ENCODE measurements at regions not wholly inside any gene's neighbourhood (a gene's known extent, or its start where the extent isn't known, plus 50 kb on each side); places are given as distances from the start of the nearest gene placed in this dataset.

GRCh38 chr13:74449811-74450524 lies 315.8 kb upstream of the KLF12 start:
- ChIA-PET CTCF (no interaction called here), POLR2A (no interaction called here)
- Mint-ChIP-seq H3K4me1 (no peaks in the 10 kb centered on the region), H3K9me3 (peaks cover 5% of the 10 kb centered on the region), H3K36me3 (ENCODE audit: low read depth) (no peaks in the 10 kb centered on the region), H3K27me3 (no peaks in the 10 kb centered on the region), H3K4me3 (no peak overlapping the region), H3K27ac (no peak overlapping the region)
- DNase-seq, result no peak

DNA sequence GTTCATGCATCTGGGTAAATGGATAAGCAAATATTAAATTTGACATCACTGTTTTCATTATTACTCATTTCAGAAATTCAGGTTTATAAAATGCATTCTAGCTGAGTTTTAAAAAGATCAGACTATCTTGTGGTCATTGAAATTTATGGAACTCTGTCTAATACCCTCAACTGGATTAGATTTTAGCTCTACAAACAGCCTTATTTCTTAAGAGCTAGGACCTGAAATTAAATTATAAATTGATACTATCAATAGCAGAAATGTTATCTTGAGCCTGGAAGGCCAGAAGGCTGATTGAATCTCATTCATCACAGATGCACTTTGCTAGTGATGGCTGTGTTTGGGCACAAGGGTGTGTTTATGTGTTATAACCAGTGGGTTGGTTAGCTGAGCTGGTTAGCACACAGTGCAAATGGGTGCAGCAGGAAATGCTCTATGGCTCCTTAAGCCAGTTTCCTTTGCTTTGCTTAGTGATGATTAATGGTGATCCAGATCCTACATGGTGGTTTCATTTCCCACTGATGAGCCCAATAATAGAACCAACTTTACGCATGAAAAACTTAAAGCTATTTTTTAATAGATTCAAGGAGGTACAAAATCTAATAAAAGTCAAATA lies 310.8 kb upstream of the KLF12 start:
- H3K27me3 Mint-ChIP-seq, result no peaks in the 10 kb centered on the region
- CTCF ChIA-PET, result interaction anchor here (0.7 kb wide), 1 partner anchor 158 kb away, joined by 3 read pairs; no protein-coding TSS in a partner anchor
- POLR2A ChIA-PET, result no interaction called here
- peaks cover 5% of the 10 kb centered on the region for H3K9me3 Mint-ChIP-seq
- no peak for DNase-seq
- no peak overlapping the region for H3K4me3 Mint-ChIP-seq
- no peaks in the 10 kb centered on the region for H3K4me1 Mint-ChIP-seq
- H3K36me3 Mint-ChIP-seq (ENCODE audit: low read depth), result no peaks in the 10 kb centered on the region
- no peak overlapping the region for H3K27ac Mint-ChIP-seq

- H3K27ac Mint-ChIP-seq, result no peak overlapping the region
- ChIA-PET CTCF (no interaction called here), POLR2A (no interaction called here)
- no peak for DNase-seq
- H3K9me3 Mint-ChIP-seq, result peaks cover 5% of the 10 kb centered on the region
- H3K36me3 Mint-ChIP-seq (ENCODE audit: low read depth), result no peaks in the 10 kb centered on the region
- no peaks in the 10 kb centered on the region for H3K4me1 Mint-ChIP-seq
- H3K27me3 Mint-ChIP-seq, result no peaks in the 10 kb centered on the region
- H3K4me3 Mint-ChIP-seq, result no peak overlapping the region
These were observed 310.0 kb upstream of the KLF12 start for GRCh38 chr13:74444161-74444571.

DNA sequence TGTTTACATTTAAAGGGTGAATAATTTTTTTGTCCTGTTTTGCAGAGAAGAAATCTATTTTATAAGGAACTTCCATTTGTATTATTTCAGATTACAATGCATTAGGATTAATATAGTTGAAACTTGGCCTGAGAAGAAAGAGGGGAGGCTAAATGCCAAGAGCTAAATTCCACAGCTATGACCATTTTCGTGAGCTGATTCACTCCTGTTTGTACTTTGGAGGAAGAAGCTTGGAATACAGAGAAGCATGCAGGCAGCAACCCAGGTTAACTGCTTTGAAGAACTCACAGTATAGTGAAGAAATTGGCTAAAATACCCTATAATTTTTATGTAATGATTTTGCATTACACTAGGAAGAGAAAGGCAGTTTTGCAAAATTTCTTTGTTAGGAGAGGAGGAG lies 309.4 kb upstream of the KLF12 start:
- Mint-ChIP-seq H3K27ac (no peak overlapping the region), H3K36me3 (ENCODE audit: low read depth) (no peaks in the 10 kb centered on the region)

GRCh38 chr13:74442751-74443150 lies 308.5 kb upstream of the KLF12 start:
- Mint-ChIP-seq H3K36me3 (ENCODE audit: low read depth) (no peaks in the 10 kb centered on the region), H3K4me1 (no peaks in the 10 kb centered on the region), H3K4me3 (no peak overlapping the region), H3K27me3 (no peaks in the 10 kb centered on the region), H3K27ac (no peak overlapping the region), H3K9me3 (no peaks in the 10 kb centered on the region)
- no peak for DNase-seq
- CTCF ChIA-PET, result no interaction called here
- POLR2A ChIA-PET, result no interaction called here

More for the DNA sequence above, 309.4 kb upstream of the KLF12 start:
- Mint-ChIP-seq H3K27me3 (no peaks in the 10 kb centered on the region), H3K4me1 (no peaks in the 10 kb centered on the region), H3K4me3 (no peak overlapping the region), H3K9me3 (peaks cover 2% of the 10 kb centered on the region)
- POLR2A ChIA-PET, result no interaction called here
- DNase-seq, result no peak
- CTCF ChIA-PET, result no interaction called here

DNA sequence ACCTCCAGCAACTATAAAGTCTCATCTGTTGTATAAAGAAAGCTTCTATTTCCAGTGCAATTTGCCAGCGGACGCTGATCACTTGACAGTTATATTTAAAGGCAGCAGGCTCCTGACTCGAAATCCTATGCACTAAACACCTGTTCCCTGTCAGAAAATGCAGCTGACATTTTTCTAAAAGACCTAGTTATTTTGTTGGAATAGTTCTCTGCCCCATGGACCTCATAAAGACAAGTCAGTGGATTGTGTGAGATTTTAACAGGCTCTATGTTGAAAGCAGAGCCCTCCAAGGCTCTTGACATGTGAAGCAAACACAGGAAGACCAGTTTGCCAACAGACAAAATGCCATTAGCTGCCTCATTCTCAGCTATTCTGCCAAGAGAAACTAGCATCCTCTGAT lies 304.7 kb upstream of the KLF12 start:
- H3K9me3 Mint-ChIP-seq, result no peaks in the 10 kb centered on the region
- DNase-seq, result no peak
- ChIA-PET POLR2A (no interaction called here), CTCF (no interaction called here)
- no peak overlapping the region for H3K27ac Mint-ChIP-seq
- peaks cover 2% of the 10 kb centered on the region for H3K27me3 Mint-ChIP-seq
- no peaks in the 10 kb centered on the region for H3K36me3 Mint-ChIP-seq (ENCODE audit: low read depth)
- no peak overlapping the region for H3K4me3 Mint-ChIP-seq
- H3K4me1 Mint-ChIP-seq, result no peaks in the 10 kb centered on the region

GRCh38 chr13:74434782-74435181 lies 300.6 kb upstream of the KLF12 start:
- H3K4me3 Mint-ChIP-seq, result no peak overlapping the region
- POLR2A ChIA-PET, result no interaction called here

GRCh38 chr13:74424455-74424854 lies 290.3 kb upstream of the KLF12 start:
- no peaks in the 10 kb centered on the region for H3K27me3 Mint-ChIP-seq
- no peaks in the 10 kb centered on the region for H3K9me3 Mint-ChIP-seq
- ChIA-PET CTCF (no interaction called here), POLR2A (no interaction called here)
- DNase-seq, result no peak
- H3K36me3 Mint-ChIP-seq (ENCODE audit: low read depth), result no peaks in the 10 kb centered on the region
- H3K4me1 Mint-ChIP-seq, result no peaks in the 10 kb centered on the region
- no peak overlapping the region for H3K27ac Mint-ChIP-seq
- no peak overlapping the region for H3K4me3 Mint-ChIP-seq

More at GRCh38 chr13:74434782-74435181, 300.6 kb upstream of the KLF12 start:
- Mint-ChIP-seq H3K27me3 (peaks cover 2% of the 10 kb centered on the region), H3K36me3 (ENCODE audit: low read depth) (no peaks in the 10 kb centered on the region), H3K9me3 (no peaks in the 10 kb centered on the region), H3K27ac (no peak overlapping the region), H3K4me1 (no peaks in the 10 kb centered on the region)
- CTCF ChIA-PET, result no interaction called here
- DNase-seq, result no peak

DNA sequence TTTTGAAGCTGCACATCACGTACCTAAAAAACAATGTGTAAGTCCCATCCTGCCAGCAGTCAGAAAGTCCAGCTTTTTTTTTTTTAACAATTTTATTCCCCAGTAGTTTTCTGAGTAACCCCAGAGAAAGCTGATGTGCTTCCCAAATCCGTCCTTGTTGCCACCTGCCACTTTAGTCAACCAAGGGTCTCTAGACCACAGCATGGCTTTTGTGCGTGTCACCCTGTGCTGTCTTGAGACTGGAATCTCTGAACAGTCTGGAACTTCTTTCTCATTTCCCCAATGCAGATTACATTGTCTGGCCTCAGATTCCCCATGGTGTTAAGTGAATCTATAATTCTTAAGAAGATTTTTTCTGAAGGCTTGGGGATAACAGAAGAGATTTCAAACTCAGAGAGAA lies 289.2 kb upstream of the KLF12 start:
- H3K4me3 Mint-ChIP-seq, result no peak overlapping the region
- H3K27me3 Mint-ChIP-seq, result no peaks in the 10 kb centered on the region
- CTCF ChIA-PET, result no interaction called here
- H3K4me1 Mint-ChIP-seq, result no peaks in the 10 kb centered on the region
- no peaks in the 10 kb centered on the region for H3K9me3 Mint-ChIP-seq
- H3K27ac Mint-ChIP-seq, result no peak overlapping the region
- POLR2A ChIA-PET, result no interaction called here
- H3K36me3 Mint-ChIP-seq (ENCODE audit: low read depth), result no peaks in the 10 kb centered on the region
- no peak for DNase-seq

- ChIA-PET CTCF (no interaction called here), POLR2A (no interaction called here)
- no peaks in the 10 kb centered on the region for H3K36me3 Mint-ChIP-seq (ENCODE audit: low read depth)
- no peaks in the 10 kb centered on the region for H3K9me3 Mint-ChIP-seq
- DNase-seq, result no peak
- no peaks in the 10 kb centered on the region for H3K27me3 Mint-ChIP-seq
- H3K27ac Mint-ChIP-seq, result no peak overlapping the region
- H3K4me3 Mint-ChIP-seq, result no peak overlapping the region
- H3K4me1 Mint-ChIP-seq, result no peaks in the 10 kb centered on the region
These were observed 280.3 kb upstream of the KLF12 start for GRCh38 chr13:74414458-74414857.

DNA sequence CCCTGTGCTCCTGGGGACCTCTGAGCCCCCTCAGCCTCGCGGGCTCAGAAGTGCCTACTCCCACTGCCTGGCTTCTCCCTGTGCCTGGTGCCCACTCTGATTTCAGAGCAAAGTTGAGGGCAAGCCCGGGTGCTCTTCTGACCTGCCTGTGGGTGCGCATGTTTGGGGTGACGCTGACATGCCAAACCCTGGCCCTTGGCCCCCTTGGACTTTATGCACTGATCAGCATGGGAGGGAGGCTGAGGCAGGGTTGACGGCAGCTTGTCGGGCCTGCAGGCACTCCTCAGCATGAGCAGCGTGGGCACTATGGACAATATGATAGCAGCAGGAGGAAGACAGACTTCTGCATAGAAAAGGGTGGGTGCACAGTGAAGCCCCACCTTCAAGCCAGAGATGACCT lies 279.3 kb upstream of the KLF12 start:
- no peaks in the 10 kb centered on the region for H3K4me1 Mint-ChIP-seq
- DNase-seq, result no peak
- H3K9me3 Mint-ChIP-seq, result no peaks in the 10 kb centered on the region
- POLR2A ChIA-PET, result no interaction called here
- no peak overlapping the region for H3K27ac Mint-ChIP-seq
- no peaks in the 10 kb centered on the region for H3K27me3 Mint-ChIP-seq
- H3K4me3 Mint-ChIP-seq, result no peak overlapping the region
- no peaks in the 10 kb centered on the region for H3K36me3 Mint-ChIP-seq (ENCODE audit: low read depth)
- CTCF ChIA-PET, result no interaction called here

DNA sequence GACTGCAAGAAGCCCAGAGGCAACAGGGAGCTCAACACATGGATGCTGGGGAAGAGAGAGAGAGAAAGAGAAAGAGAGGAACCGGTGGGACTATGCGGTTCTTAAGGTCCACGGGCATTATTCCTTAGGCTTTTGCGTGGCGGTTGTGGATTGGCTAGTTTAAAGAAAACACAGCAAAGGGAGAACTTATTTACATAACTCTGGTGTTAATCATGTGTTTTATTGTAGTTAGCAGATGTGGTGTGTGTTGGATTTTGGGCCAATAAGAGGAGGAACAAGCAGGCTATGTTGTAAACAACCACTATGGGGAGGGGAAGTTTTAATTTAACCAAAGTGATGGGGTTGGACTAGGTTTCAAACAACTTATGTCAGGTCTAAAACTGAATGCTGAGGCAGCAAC lies 275.3 kb upstream of the KLF12 start:
- DNase-seq, result no peak

DNA sequence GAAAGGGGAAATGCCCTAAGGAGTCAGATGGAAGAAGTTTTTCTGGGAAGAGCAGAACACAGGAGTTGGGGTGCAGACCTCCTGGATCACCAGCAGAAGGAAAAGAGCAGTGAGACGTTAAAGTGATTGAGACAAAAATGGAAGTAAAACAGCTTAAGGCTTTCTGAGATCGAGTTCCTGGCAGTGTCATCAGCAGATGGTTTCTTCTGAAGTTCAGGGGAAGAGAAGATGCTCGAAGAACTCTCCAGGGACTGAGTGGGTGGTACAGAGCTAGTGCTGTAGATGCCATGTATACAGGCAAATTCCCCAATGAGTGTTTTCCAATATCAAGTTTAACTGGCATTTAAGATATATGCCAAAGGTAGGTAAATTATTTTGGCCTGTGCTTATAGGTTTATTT lies 272.2 kb upstream of the KLF12 start:
- CTCF ChIA-PET, result no interaction called here
- Mint-ChIP-seq H3K9me3 (peaks cover 4% of the 10 kb centered on the region), H3K27ac (no peak overlapping the region), H3K36me3 (ENCODE audit: low read depth) (no peaks in the 10 kb centered on the region), H3K27me3 (no peaks in the 10 kb centered on the region), H3K4me3 (no peak overlapping the region), H3K4me1 (no peaks in the 10 kb centered on the region)
- POLR2A ChIA-PET, result no interaction called here
- DNase-seq, result no peak

More for the DNA sequence above, 275.3 kb upstream of the KLF12 start:
- Mint-ChIP-seq H3K36me3 (ENCODE audit: low read depth) (no peaks in the 10 kb centered on the region), H3K4me1 (no peaks in the 10 kb centered on the region), H3K27me3 (no peaks in the 10 kb centered on the region), H3K4me3 (no peak overlapping the region), H3K27ac (no peak overlapping the region), H3K9me3 (peaks cover 2% of the 10 kb centered on the region)
- ChIA-PET POLR2A (no interaction called here), CTCF (no interaction called here)

- no peak for DNase-seq
- H3K4me1 Mint-ChIP-seq, result no peaks in the 10 kb centered on the region
- POLR2A ChIA-PET, result no interaction called here
- no peak overlapping the region for H3K4me3 Mint-ChIP-seq
- CTCF ChIA-PET, result no interaction called here
- H3K9me3 Mint-ChIP-seq, result peaks cover 3% of the 10 kb centered on the region
- H3K27ac Mint-ChIP-seq, result no peak overlapping the region
- H3K36me3 Mint-ChIP-seq (ENCODE audit: low read depth), result no peaks in the 10 kb centered on the region
- H3K27me3 Mint-ChIP-seq, result no peaks in the 10 kb centered on the region
These were observed 264.4 kb upstream of the KLF12 start for GRCh38 chr13:74398599-74398998.

All from activated CD4-positive, alpha-beta memory T cell treated with anti-CD3 and anti-CD28 coated beads, Interleukin-2, amount 10 ng/mL, durations not matched to agents 7 days and 5 days (primary cell).